HL-60 (cell line): ENCODE measurements at regions not wholly inside any gene's neighbourhood (a gene's known extent, or its start where the extent isn't known, plus 50 kb on each side); places are given as distances from the start of the nearest gene placed in this dataset.

Experiments used
- DNase-seq, 2 experiments: peaks; one replicate each; pipeline ENCODE4 v3.0.0-alpha.2; 2010 to 2020; ENCODE audit warnings: low read depth in 1 of 2, low spot score in 1 of 2
- H3K27ac ChIP-seq: fragments of 250-450 bp; sonication (Bioruptor Pico); replicated peaks from 2 replicates; pipeline ENCODE4 v1.5.1; 2020; ENCODE audit warnings: mild to moderate bottlenecking, moderate library complexity
- H3K27me3 ChIP-seq: fragments of 250-450 bp; sonication (Bioruptor Pico); 2 replicates; pipeline ENCODE4 v1.5.1; 2021; ENCODE audit warnings: mild to moderate bottlenecking, moderate library complexity; ENCODE audit not compliant: insufficient read depth, poor library complexity, severe bottlenecking
- H3K4me3 ChIP-seq: replicated peaks from 2 replicates; pipeline ENCODE4 v1.5.1; 2011; ENCODE audit warnings: mild to moderate bottlenecking, control low read depth, low read length; ENCODE audit not compliant: insufficient read depth
- CTCF ChIP-seq: IDR thresholded peaks from one replicate; pipeline ENCODE4 v1.5.1; 2011; ENCODE audit warnings: low read length, control low read depth, inconsistent platforms; ENCODE audit not compliant: insufficient read depth
- GABPA ChIP-seq: IDR thresholded peaks from 2 replicates; pipeline ENCODE4 v1.6.1; 2012; ENCODE audit warnings: low read depth
- POLR2AphosphoS5 ChIP-seq: IDR thresholded peaks from 2 replicates; pipeline ENCODE4 v1.6.1; 2012; ENCODE audit warnings: low read depth
- REST ChIP-seq: IDR thresholded peaks from 2 replicates; pipeline ENCODE4 v1.6.1; 2012; ENCODE audit warnings: low read depth; ENCODE audit not compliant: insufficient replicate concordance
- SPI1 ChIP-seq: IDR thresholded peaks from 2 replicates; pipeline ENCODE4 v1.6.1; 2012; ENCODE audit warnings: low read depth, mild to moderate bottlenecking, borderline replicate concordance

GRCh38 chr10:83193026-83193425 lies 946.3 kb upstream of the GHITM start:
- Histone ChIP-seq H3K27ac (no peak overlapping the region), H3K4me3 (no peak overlapping the region), H3K27me3 (no peaks in the 10 kb centered on the region)
- TF ChIP-seq REST (no peak), POLR2AphosphoS5 (no peak), GABPA (no peak), SPI1 (no peak), CTCF (no peak)
- DNase-seq = no peak

GRCh38 chr10:83195021-83195420 lies 944.3 kb upstream of the GHITM start:
- Histone ChIP-seq H3K4me3 (no peak overlapping the region), H3K27ac (no peak overlapping the region), H3K27me3 (no peaks in the 10 kb centered on the region)
- no peak for DNase-seq
- TF ChIP-seq SPI1 (no peak), REST (no peak), CTCF (no peak), GABPA (no peak), POLR2AphosphoS5 (no peak)

GRCh38 chr10:83199374-83199773 lies 939.9 kb upstream of the GHITM start:
- TF ChIP-seq POLR2AphosphoS5 = no peak
- no peak for TF ChIP-seq CTCF
- no peak for TF ChIP-seq GABPA
- no peak for TF ChIP-seq REST
- no peak for TF ChIP-seq SPI1

More at GRCh38 chr10:83199374-83199773, 939.9 kb upstream of the GHITM start:
- no peaks in the 10 kb centered on the region for H3K27me3 ChIP-seq
- no peak for DNase-seq
- H3K27ac ChIP-seq = no peak overlapping the region
- H3K4me3 ChIP-seq = no peak overlapping the region
